K562 (cell line): ENCODE measurements at regions not wholly inside any gene's neighbourhood (a gene's known extent, or its start where the extent isn't known, plus 50 kb on each side); places are given as distances from the start of the nearest gene placed in this dataset.

Source experiments
- ATAC-seq: fragments of 200-7000 bp; cut with Tn5 transposase; 3 replicates; pipeline ENCODE4 v1.9.1; 2020; ENCODE audit warnings: moderate library complexity
- BruUV-seq: library from RNA; stranded (reverse); fragments of 400-500 nt; replicated peaks from 2 replicates; lab custom pipeline; 2021; lab: Mats Ljungman, UMichigan
- CTCF ChIA-PET: fragments of 300-600 bp; formaldehyde crosslinking; extraction: SDS; loops from one replicate; lab custom pipeline; 2021; ENCODE audit warnings: low intra/inter-chr PET ratio; lab: Yijun Ruan, JAX
- POLR2A ChIA-PET: fragments of 300-600, 350-650 bp; sonication (Branson Sonifier 250); formaldehyde crosslinking; extraction: SDS; loops from one replicate; lab custom pipeline; 2021; ENCODE audit warnings: antibody characterized with exemption, inconsistent platforms; lab: Yijun Ruan, JAX
- DNase-seq, 4 experiments: peaks; one replicate each; pipeline versions ENCODE4 v3.0.0 to v3.0.0-alpha.2; 2011 to 2018; ENCODE audit warnings: low spot score in 3 of 4, mixed read lengths in 3 of 4; ENCODE audit errors: extremely low read depth in 1 of 4
- FAIRE-seq: peaks from 2 replicates; lab custom pipeline; 2011; peaks lifted over from hg19 to GRCh38; lab: Jason Lieb, UNC
- H2AFZ ChIP-seq: 2 replicates; pipeline ENCODE4 v1.6.0; 2011; ENCODE audit warnings: low read depth, low read length, control low read depth, inconsistent platforms
- H3K27ac ChIP-seq: fragments of 200-600 bp; 3 replicates; pipeline ENCODE4 v1.8.0; 2011; ENCODE audit warnings: low read depth, mild to moderate bottlenecking, control low read depth, inconsistent platforms, low read length, moderate library complexity, mixed read lengths; ENCODE audit errors: extremely low read depth
- H3K27me3 ChIP-seq, 2 experiments: fragments of 300-600 bp in 1 of 2; 2 replicates in 1 of 2; 3 replicates in 1 of 2; pipeline versions ENCODE4 v1.6.0 to v1.8.0; 2011; ENCODE audit warnings: inconsistent platforms in 2 of 2, low read length in 2 of 2, mild to moderate bottlenecking in 1 of 2, mixed read lengths in 1 of 2, moderate library complexity in 1 of 2; ENCODE audit not compliant: control insufficient read depth in 2 of 2, insufficient read depth in 2 of 2
- H3K36me3 ChIP-seq: fragments of 300-600 bp; 3 replicates; pipeline ENCODE4 v1.8.0; 2011; ENCODE audit warnings: mild to moderate bottlenecking, low read length, inconsistent platforms; ENCODE audit not compliant: control insufficient read depth, insufficient read depth
- H3K4me1 ChIP-seq, 2 experiments: fragments of 200-600 bp in 1 of 2; replicated peaks in 1 of 2; 2 replicates in 1 of 2; 3 replicates in 1 of 2; pipeline versions ENCODE4 v1.5.1 to v1.8.0; 2011; ENCODE audit warnings: inconsistent platforms in 2 of 2, low read length in 2 of 2, mild to moderate bottlenecking in 1 of 2, mixed read lengths in 1 of 2, moderate library complexity in 1 of 2; ENCODE audit not compliant: control insufficient read depth in 2 of 2, insufficient read depth in 2 of 2
- H3K4me2 ChIP-seq: 2 replicates; pipeline ENCODE4 v1.6.1; 2011; ENCODE audit warnings: low read length, control low read depth, inconsistent platforms, mixed read lengths; ENCODE audit not compliant: insufficient read depth
- H3K4me3 ChIP-seq: fragments of 200-600 bp; sonication (generic), shearing (Covaris generic); 2 replicates; pipeline ENCODE4 v1.5.1; 2016; ENCODE audit warnings: control low read depth, inconsistent platforms
- H3K79me2 ChIP-seq: fragments of 200-600 bp; 3 replicates; pipeline ENCODE4 v1.8.0; 2011; ENCODE audit warnings: low read length, inconsistent platforms; ENCODE audit not compliant: control insufficient read depth, insufficient read depth
- H3K9ac ChIP-seq, 2 experiments: 2 replicates each; pipeline versions ENCODE4 v1.6.0 to v1.6.1; 2011; ENCODE audit warnings: low read depth in 2 of 2, low read length in 2 of 2, control low read depth in 1 of 2, inconsistent platforms in 1 of 2, mild to moderate bottlenecking in 1 of 2, mixed read lengths in 1 of 2; ENCODE audit not compliant: insufficient read depth in 1 of 2
- H3K9me1 ChIP-seq: one replicate; pipeline ENCODE4 v1.6.0; 2011; ENCODE audit warnings: inconsistent platforms, mild to moderate bottlenecking, low read length, moderate library complexity; ENCODE audit not compliant: control insufficient read depth, insufficient read depth
- H3K9me3 ChIP-seq: replicated peaks from 2 replicates; pipeline ENCODE4 v1.5.1; 2011; ENCODE audit warnings: low read depth, low read length, inconsistent platforms; ENCODE audit not compliant: control insufficient read depth, insufficient read depth
- H4K20me1 ChIP-seq: replicated peaks from 2 replicates; pipeline ENCODE4 v1.6.1; 2011; ENCODE audit warnings: low read length, inconsistent platforms, mixed read lengths; ENCODE audit not compliant: control insufficient read depth, insufficient read depth
- ATF7 ChIP-seq: fragments of 450-650 bp; IDR thresholded peaks from 2 replicates; pipeline ENCODE4 v1.7.1; 2014; ENCODE audit warnings: mild to moderate bottlenecking, moderate library complexity
- CHCHD3 ChIP-seq: fragments of 250-450 bp; sonication (Bioruptor Pico); IDR thresholded peaks from 2 replicates; pipeline ENCODE4 v2.1.2; 2022; ENCODE audit warnings: mild to moderate bottlenecking
- FOXJ3 ChIP-seq: sonication (generic); formaldehyde crosslinking; IDR thresholded peaks from 2 replicates; pipeline ENCODE4 v1.4.0; 2020; ENCODE audit warnings: mild to moderate bottlenecking, missing genetic modification reagents
- FUS ChIP-seq: fragments of 200-400 bp; formaldehyde crosslinking; optimal IDR thresholded peaks from 2 replicates; pipeline ENCODE3; 2017; ENCODE audit warnings: low read depth, low read length
- MYBL2 ChIP-seq, 2 experiments: fragments of 450-650 bp in 1 of 2; sonication (generic) in 1 of 2; formaldehyde crosslinking in 1 of 2; IDR thresholded peaks; 2 replicates each; pipeline versions ENCODE4 v1.6.1 to v1.8.1; 2017 to 2022; ENCODE audit warnings: borderline replicate concordance in 1 of 2, inconsistent platforms in 1 of 2, low read depth in 1 of 2, mild to moderate bottlenecking in 1 of 2, missing genetic modification reagents in 1 of 2, moderate library complexity in 1 of 2
- RBM17 ChIP-seq: fragments of 200-400 bp; formaldehyde crosslinking; IDR thresholded peaks from 2 replicates; pipeline ENCODE4 v1.6.1; 2017; ENCODE audit warnings: low read depth, mild to moderate bottlenecking, low read length, borderline replicate concordance
- SAP30 ChIP-seq: fragments of 200-600 bp; sonication (generic); IDR thresholded peaks from 2 replicates; pipeline ENCODE4 v1.6.1; 2012; ENCODE audit warnings: borderline replicate concordance, low read depth, mild to moderate bottlenecking, moderate library complexity, low read length, control low read depth, inconsistent platforms; ENCODE audit not compliant: insufficient read depth, poor library complexity, severe bottlenecking
- ZNF41 ChIP-seq: fragments of 250-450 bp; sonication (Bioruptor Pico); conservative IDR thresholded peaks from 2 replicates; pipeline ENCODE4 v1.4.0; 2020; ENCODE audit warnings: mild to moderate bottlenecking
- ZNF589 ChIP-seq: fragments of 200-800 bp; sonication (Bioruptor generic); IDR thresholded peaks from 2 replicates; pipeline ENCODE4 v1.6.1; 2016; ENCODE audit warnings: low read depth, missing genetic modification characterization, missing compliant biosample characterization
- WGBS: fragments of 100-300 bp; shearing (Covaris generic); methylation state at CpG from one replicate; pipeline ENCODE4 v1.1.6; 2016; ENCODE audit warnings: low coverage, mixed read lengths; ENCODE audit not compliant: insufficient coverage; ENCODE audit errors: missing lambda C conversion rate; 5-methylcytosine and 5-hydroxymethylcytosine counted together
- in situ Hi-C: fragments of 300-500 bp; cut with MboI; formaldehyde crosslinking; loops from 4 replicates; pipeline ENCODE4 v1.15.0; 2018; ENCODE audit warnings: inconsistent platforms, mixed read lengths
- intact Hi-C: fragments of 100-400 bp; cut with micrococcal nuclease; formaldehyde crosslinking; loops from 2 replicates; pipeline ENCODE4 v1.14.2; 2022
- TF ChIP-seq, protein P1 (sequence below): sonication (generic); formaldehyde crosslinking; IDR thresholded peaks from 2 replicates; pipeline ENCODE4 v1.8.0; 2022; ENCODE audit warnings: mild to moderate bottlenecking, missing genetic modification reagents
- TF ChIP-seq, protein P2 (sequence below): fragments of 450-650 bp; IDR thresholded peaks from 2 replicates; pipeline ENCODE4 v1.6.1; 2016; ENCODE audit warnings: low read depth, mild to moderate bottlenecking, moderate library complexity
- TF ChIP-seq, protein P3 (sequence below), 2 experiments: fragments of 450-650 bp in 1 of 2; sonication (generic) in 1 of 2; formaldehyde crosslinking in 1 of 2; IDR thresholded peaks in 1 of 2; conservative IDR thresholded peaks in 1 of 2; 2 replicates each; pipeline versions ENCODE4 v1.6.1 to v1.8.1; 2016 to 2023; ENCODE audit warnings: mild to moderate bottlenecking in 2 of 2, moderate library complexity in 2 of 2, inconsistent platforms in 1 of 2, missing genetic modification reagents in 1 of 2
- TF ChIP-seq, protein P4 (sequence below): fragments of 250-450 bp; sonication (Bioruptor Pico); IDR thresholded peaks from 2 replicates; pipeline ENCODE4 v1.4.0; 2020; ENCODE audit warnings: mild to moderate bottlenecking, moderate library complexity, borderline replicate concordance
- TF ChIP-seq, protein P5 (sequence below): fragments of 450-650 bp; formaldehyde crosslinking; IDR thresholded peaks from 2 replicates; pipeline ENCODE4 v1.4.0; 2022; ENCODE audit warnings: mild to moderate bottlenecking, moderate library complexity

DNA sequence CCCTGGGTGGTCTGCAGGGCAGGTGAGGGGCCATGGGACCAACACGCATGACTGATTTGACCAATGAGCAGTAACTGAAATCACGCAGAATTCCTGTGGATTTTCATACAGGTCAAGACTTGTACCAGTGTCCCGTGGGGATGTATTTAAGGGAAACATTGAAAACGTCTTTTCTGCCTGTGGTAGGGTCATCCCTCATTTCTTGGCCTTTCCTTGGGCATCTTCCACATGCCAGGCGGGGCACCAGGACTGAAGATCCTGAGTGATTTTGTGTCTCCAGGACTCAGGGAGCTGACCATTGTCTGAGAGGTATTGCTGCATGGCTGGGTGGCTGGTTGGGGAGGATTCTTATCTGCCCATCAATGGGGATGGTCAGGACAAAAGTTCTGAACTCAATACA is 289.0 kb downstream of the GLRX3 start:
- H3K9ac ChIP-seq: no peak overlapping the region
- TF ChIP-seq, protein P1, sequence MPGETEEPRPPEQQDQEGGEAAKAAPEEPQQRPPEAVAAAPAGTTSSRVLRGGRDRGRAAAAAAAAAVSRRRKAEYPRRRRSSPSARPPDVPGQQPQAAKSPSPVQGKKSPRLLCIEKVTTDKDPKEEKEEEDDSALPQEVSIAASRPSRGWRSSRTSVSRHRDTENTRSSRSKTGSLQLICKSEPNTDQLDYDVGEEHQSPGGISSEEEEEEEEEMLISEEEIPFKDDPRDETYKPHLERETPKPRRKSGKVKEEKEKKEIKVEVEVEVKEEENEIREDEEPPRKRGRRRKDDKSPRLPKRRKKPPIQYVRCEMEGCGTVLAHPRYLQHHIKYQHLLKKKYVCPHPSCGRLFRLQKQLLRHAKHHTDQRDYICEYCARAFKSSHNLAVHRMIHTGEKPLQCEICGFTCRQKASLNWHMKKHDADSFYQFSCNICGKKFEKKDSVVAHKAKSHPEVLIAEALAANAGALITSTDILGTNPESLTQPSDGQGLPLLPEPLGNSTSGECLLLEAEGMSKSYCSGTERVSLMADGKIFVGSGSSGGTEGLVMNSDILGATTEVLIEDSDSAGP (CRISPR knock-in tag): no peak
- TF ChIP-seq, protein P2, sequence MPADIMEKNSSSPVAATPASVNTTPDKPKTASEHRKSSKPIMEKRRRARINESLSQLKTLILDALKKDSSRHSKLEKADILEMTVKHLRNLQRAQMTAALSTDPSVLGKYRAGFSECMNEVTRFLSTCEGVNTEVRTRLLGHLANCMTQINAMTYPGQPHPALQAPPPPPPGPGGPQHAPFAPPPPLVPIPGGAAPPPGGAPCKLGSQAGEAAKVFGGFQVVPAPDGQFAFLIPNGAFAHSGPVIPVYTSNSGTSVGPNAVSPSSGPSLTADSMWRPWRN: no peak
- TF ChIP-seq SAP30 (no peak), ZNF589 (CRISPR knock-in tag) (no peak), CHCHD3 (CRISPR knock-in tag) (no peak), RBM17 (no peak), ZNF41 (CRISPR knock-in tag) (no peak), FOXJ3 (CRISPR knock-in tag) (no peak), MYBL2 (IDR thresholded peaks at IDR 0.05; ENCODE audit: low read depth) (no peak), MYBL2 (CRISPR knock-in tag; IDR thresholded peaks at IDR 0.05; ENCODE audit: borderline replicate concordance) (no peak), FUS (no peak), ATF7 (no peak)
- TF ChIP-seq, protein P3, sequence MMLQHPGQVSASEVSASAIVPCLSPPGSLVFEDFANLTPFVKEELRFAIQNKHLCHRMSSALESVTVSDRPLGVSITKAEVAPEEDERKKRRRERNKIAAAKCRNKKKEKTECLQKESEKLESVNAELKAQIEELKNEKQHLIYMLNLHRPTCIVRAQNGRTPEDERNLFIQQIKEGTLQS (IDR thresholded peaks at IDR 0.05): no peak
- TF ChIP-seq, protein P3 (CRISPR knock-in tag; conservative IDR thresholded peaks at IDR 0.05): no peak
- TF ChIP-seq, protein P4, sequence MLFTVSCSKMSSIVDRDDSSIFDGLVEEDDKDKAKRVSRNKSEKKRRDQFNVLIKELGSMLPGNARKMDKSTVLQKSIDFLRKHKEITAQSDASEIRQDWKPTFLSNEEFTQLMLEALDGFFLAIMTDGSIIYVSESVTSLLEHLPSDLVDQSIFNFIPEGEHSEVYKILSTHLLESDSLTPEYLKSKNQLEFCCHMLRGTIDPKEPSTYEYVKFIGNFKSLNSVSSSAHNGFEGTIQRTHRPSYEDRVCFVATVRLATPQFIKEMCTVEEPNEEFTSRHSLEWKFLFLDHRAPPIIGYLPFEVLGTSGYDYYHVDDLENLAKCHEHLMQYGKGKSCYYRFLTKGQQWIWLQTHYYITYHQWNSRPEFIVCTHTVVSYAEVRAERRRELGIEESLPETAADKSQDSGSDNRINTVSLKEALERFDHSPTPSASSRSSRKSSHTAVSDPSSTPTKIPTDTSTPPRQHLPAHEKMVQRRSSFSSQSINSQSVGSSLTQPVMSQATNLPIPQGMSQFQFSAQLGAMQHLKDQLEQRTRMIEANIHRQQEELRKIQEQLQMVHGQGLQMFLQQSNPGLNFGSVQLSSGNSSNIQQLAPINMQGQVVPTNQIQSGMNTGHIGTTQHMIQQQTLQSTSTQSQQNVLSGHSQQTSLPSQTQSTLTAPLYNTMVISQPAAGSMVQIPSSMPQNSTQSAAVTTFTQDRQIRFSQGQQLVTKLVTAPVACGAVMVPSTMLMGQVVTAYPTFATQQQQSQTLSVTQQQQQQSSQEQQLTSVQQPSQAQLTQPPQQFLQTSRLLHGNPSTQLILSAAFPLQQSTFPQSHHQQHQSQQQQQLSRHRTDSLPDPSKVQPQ (CRISPR knock-in tag): no peak
- TF ChIP-seq, protein P5, sequence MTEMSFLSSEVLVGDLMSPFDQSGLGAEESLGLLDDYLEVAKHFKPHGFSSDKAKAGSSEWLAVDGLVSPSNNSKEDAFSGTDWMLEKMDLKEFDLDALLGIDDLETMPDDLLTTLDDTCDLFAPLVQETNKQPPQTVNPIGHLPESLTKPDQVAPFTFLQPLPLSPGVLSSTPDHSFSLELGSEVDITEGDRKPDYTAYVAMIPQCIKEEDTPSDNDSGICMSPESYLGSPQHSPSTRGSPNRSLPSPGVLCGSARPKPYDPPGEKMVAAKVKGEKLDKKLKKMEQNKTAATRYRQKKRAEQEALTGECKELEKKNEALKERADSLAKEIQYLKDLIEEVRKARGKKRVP (CRISPR knock-in tag): no peak
- no peak overlapping the region for H3K4me2 ChIP-seq
- no peak overlapping the region for H3K27ac ChIP-seq
- no peak for DNase-seq
- ATAC-seq: no peak
- no peak overlapping the region for H2AFZ ChIP-seq
- no peak for FAIRE-seq
- WGBS: 0% methylated on average over 4 of the region's 5 CpGs
- no peaks in the 10 kb centered on the region for H3K9me3 ChIP-seq
- H3K4me3 ChIP-seq: no peak overlapping the region
- no peaks in the 10 kb centered on the region for H4K20me1 ChIP-seq
- intact Hi-C loops: no loop called here
- no peaks in the 10 kb centered on the region; a peak in 1 of 5 replicates for H3K27me3 ChIP-seq
- H3K79me2 ChIP-seq: no peaks in the 10 kb centered on the region
- ChIA-PET CTCF (interaction anchor here (0.7 kb wide), 1 partner anchor 956 kb away, joined by 3 read pairs; no protein-coding TSS in a partner anchor), POLR2A (no interaction called here)
- H3K4me1 ChIP-seq: no peaks in the 10 kb centered on the region
- no peaks in the 10 kb centered on the region for H3K9me1 ChIP-seq
- no peaks in the 10 kb centered on the region for H3K36me3 ChIP-seq
- in situ Hi-C loops: no loop called here
- no TSS peak for BruUV-seq
